NOMO-1 (cell line): ENCODE measurements at regions not wholly inside any gene's neighbourhood (a gene's known extent, or its start where the extent isn't known, plus 50 kb on each side); places are given as distances from the start of the nearest gene placed in this dataset.

ENCODE experiments used
- DNase-seq, 2 experiments: peaks; one replicate each; lab custom pipeline; 2025; ENCODE audit not compliant: unreplicated experiment in 2 of 2; lab: John Stamatoyannopoulos, UW

DNA sequence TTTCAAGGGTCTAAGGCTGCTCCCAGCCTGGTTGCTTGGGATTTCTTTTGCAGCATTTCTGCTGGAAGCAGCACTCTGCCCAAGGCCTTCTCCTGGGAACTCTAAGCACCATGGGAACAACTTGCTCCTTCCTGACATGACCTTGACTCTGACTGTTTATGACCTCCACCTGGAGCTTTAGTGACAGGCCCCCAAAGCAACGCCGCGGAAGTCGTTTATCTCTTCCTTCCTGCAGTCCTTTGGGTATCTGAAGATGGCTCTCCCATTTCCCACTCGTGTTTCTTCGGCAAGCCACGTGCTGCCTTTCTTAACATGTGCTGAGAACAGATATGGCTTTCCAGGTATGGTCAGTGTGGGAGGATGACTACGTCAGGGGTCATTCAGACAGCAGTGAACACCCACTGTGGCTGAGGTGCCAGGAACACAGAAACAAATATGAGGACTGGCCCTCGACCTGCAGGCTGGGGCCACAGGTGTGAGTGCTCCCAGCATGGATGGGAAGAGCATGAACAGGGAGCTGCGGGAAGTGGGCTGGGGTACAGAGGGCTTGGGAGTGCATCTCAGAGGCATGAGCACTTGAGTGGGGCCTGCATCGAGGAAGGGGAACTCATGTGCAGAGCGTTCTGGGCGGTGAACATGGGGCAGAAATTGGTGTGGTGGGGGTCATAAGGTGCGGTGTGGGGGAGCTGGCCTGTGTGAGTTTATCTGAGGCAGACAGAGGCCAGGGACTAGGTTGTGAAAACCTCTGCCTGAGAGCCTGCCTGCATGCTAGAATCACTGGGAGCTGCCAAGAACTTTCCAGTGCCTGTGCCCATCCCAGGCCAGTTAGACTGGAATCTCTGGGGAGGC is 140.5 kb downstream of the TSN start:
- no peak for DNase-seq

DNA sequence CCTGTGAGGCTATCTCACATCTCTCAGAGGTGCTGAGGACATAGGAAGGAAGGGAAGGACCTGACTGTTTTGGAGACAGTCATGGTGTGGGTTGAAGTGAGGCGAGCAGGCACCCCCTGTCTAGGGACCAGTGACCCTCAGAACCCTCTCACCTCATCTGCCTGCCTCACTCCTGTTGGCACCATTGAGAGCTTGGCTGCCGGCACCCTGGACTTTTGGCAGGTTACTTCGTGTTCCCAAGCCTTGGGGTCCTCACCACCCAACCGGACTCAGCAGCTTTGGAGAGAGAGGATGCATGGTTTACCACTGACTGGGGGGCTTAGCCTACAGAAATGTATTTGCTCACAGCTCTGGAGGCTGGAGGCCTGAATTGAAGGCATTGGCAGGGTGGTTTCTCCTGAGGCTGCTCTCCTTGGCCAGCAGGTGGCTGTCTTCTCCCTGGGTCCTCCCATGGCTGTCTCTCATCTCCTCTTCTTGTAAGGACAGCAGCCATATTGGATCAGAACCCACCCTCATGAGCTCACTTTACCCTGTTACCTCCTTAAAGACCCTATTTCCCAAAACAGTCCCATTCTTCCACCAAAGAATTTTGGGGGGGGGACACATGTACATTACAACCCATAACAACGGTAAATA is 142.0 kb downstream of the TSN start:
- peak in 1 of 2 experiments; percentile 19 for DNase-seq

DNA sequence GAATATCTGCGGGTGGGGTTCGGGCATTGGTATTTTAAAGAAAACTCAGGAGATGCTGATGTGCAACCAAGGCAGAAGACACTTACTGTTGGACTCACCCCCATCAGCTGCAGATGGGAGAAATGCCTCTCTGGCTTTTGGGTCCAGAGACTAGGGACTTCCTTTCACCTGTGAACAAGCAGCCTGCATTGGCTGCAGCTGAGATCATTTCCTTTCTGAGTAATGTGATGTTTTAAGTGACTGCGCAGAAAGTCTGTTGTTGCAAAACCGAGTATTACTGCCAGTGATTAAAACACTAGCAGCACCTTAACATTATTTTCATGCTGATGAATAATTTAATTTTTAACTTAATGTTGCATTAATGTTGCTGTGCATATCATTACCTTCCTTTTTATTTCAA is 143.0 kb downstream of the TSN start:
- peak in 1 of 2 experiments; percentile 10 for DNase-seq

DNA sequence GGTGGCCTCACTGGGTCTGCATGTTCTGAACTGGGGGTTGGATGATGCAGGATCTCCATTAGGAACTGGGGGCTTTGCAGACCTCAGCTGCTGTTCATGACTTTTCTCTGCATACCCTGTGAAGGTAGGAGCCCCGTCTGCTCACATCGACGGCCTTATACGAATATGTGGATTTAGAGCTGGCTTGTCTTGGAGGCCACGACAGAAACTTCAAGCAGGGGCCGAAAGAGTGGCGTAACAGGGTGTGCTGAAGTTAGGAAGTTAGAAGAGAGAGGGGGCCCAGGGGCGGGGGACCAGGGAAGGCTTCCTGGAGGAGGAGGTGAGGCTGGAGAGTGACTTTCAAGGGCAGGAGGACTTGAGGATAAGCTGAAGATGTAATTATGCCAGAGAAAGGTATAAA is 144.9 kb downstream of the TSN start:
- DNase-seq: no peak

DNA sequence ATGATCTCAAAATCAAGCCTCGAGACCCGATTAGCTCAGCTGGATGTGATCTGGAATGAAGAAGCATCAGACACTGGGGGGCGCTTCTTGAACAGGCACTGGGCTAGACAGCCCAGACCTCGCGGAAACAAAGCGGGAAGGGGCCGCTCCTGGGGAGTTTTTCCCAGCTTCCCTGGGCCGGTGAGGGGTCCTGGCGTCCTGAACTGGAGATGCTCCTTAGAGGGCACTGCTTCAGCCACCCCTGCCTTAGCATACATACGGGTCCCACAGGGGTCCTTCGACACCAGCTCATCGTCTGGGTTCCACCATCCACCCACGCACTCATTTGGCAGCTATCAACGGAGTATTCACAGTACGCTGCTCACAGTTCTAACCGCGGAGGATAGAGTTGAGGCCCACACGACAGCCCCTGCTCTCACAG is 146.7 kb downstream of the TSN start:
- no peak for DNase-seq

DNA sequence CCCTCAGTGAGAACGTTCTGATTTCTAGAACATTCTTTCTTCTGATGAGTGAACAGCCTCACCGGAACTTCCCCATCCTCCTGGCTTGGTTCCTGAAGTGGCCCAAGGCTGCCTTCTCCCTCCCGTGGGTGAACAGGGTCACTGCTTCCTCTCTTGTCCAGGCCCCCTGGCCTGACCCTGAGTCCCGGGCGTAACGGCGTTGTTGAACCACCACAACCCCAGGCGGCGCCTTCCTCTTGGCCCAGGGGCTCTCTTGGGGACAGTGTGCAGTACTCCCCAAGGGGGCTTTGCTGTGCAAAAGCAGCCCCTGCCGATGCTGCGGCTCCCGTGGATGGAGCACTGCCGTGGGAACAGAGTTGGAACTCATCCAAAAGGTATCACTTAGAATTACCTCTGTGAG is 147.2 kb downstream of the TSN start:
- DNase-seq: no peak

DNA sequence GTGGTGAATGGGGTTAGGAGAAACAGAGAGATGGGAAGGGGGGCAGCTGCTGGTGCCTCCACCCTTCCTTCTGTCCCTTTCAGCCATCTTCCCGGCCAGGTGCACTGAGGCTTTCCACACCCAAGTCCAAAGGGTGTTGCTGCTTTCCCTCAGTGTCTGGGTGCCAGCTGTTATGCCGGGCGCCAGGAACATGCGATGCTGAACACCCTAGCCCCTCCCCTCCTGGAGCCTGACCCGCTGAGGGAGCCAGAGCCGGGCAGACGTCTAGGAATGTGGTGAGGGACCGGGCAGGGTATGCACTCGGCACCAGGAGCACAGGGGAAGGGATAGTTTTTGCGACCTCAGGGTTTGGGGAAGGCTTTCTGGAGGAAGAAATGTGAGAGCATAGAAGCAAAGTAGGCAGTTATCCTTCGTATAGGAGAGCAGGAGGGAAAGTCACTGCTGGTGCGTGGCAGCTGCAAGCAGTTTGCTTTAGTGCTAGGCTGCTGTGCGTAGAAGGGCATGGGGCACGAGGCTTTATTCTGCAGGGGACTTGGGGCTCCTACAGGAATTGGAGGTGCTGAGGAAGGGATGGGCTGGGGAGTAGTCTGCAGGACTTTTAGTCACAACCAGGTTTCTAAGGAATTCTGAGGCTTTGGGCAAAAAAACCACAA is 147.7 kb downstream of the TSN start:
- no peak for DNase-seq

DNA sequence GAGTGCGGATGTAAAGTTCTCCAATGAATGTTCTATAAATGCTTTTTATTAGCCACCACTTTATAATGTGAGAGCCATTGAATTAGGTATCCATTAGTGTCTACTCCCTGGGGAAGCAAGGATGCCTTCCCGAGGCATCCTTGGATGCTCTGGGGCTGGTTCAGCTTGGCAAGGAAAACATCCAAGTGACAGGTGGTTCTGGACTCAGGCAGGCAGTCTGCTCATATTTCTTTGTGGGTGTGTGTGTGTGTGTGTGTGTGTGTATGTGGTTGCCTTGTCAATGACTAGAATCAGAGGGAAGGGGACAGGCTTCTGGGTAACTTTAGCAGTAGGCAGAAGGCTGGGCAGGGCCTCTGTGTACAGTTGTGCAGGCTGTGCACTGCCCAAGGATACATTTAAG is 149.2 kb downstream of the TSN start:
- DNase-seq: no peak

DNA sequence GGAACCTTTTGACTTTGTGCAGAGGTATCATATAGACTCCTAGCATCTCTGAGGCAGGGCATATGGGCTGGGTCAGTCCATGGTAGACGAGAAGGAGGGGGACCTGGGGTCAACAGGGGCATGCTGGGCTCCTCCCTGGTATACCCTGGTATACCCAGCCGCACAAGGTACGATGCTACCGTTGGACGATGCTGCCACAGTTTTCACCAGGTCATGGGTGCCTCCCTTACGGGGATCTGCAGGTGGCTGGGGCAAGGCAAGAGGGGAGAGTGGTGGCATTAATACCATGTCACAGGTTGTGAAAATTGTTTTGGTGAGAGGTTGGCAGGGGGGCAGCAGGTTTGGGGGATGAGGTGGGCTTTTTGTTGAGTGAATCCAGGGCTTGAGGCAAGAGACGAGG is 149.8 kb downstream of the TSN start:
- no peak for DNase-seq

DNA sequence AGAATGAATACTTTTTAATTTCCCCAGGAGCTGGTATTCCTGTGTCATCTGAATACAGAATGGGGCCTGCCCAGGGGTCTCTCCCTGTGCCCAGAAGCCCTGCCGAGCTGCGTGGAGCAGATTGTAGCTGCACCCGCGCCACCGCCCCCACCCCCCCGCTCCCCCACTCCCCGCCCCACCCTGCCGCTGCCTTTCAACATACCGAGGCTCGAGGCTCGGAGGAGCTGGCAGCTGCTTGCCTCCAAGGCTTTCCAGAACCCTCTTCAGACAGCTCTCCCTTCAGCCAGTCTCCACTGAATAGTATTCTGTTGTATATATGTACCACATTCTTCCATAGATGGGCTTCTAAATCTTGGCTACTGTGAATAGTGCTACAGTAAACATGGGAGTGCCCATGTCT is 150.7 kb downstream of the TSN start:
- no peak for DNase-seq

DNA sequence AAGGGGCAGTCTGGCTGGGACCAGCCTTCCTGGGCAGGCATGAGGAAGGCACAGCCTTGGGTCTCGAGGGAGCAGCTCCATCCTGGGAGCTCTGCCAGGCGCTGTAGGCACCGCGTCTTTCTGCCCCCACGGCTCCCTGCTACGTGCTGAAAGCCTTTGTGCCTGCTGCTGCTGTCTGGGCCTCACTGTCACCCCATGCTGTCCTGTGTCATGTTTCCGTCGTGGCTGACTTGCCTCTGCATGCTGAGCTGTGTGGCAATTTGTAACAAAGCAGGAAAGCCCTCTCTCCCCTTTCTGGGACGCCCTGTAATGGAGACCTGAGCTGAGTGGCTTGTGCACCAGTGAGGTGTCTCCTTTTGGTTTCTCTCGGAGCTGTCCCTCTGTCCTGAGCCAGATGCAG is 152.5 kb downstream of the TSN start:
- DNase-seq: no peak

DNA sequence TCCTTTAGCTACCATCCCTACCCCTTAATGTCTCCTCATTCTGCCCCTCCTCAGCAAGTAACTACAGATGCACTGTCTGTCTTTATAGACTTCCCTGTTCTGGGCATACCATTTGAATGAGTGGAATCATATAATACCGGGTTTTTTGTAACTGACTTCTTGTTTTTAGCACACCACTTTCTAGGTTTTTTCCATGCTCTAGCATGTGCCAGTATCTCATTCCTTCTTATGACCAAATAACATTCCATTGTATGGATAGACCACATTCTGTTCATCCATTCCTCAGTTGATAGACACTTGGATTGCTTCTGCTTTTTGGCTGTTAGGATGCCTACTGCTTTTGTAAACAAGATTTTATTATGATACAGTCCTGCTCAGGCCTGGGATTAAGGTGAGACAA is 154.7 kb downstream of the TSN start:
- DNase-seq: no peak

DNA sequence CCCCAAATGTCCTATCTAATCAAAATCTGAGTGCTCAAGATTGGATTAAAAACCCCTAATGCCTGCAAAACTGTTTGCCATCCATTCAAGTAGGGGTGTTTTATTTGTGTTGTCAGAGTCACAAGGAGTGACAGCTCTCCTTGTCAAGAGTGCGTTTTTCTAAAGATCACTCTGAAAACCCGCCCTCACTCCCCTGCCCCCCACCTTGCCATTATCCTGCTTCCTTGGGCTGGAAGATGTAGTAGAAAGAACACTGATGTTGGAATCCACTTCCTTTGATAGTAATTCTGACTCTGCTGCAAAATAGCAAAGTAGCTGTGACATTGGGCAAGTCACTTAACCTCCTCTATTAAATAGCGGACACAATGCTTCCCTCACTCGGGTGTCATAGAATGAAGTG is 155.6 kb downstream of the TSN start:
- DNase-seq: no peak

DNA sequence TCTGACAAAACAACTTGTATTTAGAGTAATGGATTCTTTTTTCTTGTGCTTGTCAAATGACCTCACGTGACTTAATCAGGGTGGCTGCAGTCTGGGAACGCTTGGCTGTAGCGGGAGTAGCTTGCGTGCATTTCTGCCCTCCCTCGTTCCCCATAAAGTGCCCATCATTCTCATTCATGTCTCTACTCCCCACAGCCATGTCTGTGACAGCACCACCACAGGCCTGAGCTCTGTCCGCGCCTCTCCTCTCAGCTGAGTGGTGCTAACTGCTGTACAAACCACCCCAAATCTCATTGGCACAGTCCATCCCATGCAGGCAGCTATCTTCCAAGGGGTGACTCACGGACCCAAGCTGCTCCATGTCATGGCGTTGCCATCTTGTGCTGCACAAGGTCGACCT is 161.7 kb downstream of the TSN start:
- no peak for DNase-seq

DNA sequence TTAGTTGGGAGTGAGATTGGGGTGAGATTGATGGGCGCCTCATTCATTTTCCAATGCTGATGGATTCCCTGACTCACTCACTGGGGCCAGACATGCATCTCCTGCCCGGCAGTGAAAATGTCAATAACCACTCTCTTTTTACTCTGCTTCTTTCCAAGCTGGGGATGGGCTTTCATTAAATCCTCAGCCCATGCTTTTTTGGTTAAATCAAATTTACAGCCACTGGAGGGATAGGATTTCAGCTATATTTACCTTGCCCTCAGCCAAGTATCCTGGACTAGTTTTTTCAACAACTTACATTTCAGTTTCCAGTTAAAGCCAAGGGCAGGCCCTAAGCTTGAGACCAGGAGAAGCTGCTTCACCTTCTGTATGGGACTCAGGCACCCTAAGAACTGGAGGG is 162.8 kb downstream of the TSN start:
- no peak for DNase-seq

DNA sequence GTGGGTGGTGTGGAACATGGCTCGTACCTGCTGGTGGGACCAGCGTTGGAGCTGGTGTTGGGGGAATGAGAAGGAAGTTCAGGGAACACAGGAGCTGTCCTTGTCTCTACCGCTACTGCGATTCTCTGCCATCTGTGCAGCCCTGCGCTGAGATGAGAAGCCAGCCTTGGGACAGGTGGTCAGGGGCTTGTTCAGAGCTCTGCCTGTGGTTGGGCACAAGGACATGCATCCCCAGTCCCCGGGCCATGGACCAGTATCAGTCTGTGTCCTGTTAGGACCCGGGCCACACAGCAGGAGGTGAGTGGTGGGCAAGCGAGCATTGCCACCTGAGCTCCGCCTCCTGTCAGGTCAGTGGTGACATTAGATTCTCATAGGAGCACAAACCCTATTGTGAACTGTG is 164.4 kb downstream of the TSN start:
- DNase-seq: no peak

DNA sequence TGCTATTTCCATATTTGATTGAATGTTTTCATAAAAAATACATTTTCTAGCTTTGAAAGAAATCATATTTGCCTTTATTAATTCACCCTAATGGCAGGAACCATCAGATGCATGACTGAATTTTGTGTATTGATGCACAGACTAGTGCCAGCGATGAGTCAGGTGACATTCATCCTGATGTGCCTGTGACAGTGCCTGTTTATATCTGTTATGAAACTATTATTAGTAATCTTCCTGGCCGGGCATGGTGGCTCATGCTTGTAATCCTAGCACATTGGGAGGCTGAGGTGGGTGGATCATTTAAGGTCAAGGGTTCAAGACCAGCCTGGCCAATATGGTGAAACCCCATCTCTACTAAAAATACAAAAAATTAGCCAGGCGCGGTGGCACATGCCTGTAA is 170.0 kb downstream of the TSN start:
- no peak for DNase-seq

DNA sequence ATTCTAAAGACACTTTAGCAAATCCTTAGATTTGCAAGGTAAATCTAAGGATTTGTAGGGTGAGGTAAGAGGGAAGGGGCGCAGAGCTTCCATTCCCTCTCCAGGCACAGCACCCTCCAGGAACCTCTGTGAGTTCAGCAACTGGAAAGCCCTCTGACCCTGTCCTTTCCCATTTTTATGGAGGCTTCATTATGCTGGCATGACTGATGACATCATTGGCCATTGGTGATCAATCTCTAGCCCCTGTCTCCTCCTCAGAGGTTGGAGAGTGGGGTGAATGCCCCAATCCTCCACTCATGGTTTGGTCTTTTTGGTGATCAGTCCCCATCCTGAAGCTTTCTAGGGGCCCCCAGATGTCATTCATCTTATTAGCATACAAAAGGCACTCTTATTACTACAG is 187.8 kb downstream of the TSN start:
- DNase-seq: no peak

DNA sequence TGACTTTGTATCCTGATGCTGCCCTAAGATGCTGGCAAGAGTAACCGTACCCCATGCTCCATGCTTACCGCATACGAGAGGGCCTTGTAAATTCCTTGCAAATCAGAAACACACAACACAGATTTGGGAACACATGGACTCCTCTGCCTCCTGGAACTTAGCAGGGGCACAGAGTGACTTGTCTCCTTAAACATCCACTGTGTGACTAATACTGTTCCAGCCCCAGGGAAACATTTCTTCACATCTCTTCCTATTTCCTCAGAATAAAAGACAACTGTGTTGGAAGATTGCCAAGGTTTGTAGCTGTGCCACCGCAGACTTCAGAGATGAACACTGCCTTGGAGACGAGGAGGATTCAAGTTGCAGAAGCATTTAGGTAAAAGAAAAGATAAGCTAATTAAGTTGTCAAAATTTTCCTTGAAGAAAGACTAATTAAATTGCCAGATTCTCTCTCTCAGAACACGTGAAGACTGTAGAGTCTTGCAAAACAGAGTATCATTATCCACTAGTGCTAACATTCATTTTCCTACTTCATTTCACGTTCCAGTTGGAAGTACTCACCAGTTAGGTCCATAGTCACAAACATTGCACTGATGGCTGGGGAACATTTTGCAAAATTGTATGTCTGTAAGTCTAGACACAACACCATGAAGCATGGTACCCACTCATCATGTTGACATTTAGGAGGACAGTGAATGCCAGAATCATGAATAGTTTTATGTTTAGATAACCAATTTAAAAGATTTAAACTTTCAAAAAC is 188.8 kb downstream of the TSN start:
- peak; percentile 52 to 71 for DNase-seq

DNA sequence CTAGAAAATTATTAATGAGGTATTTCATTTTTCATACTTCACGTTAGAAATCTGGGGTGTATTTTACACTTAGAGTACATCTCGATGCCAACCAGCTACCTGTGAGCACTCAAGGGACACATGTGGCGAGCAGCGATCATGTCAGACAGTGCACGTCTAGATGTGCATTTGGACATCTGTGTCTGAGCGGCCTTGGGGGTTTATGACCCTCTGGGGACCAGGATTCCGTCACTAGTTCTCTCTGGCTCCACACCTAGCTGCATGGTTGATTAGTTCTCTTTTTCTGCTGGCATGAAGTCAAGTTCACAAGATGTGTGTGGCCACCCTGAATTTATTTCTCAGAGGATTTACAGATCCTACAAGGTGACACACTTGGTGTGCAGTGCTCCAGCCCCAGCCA is 192.2 kb downstream of the TSN start:
- DNase-seq: no peak

DNA sequence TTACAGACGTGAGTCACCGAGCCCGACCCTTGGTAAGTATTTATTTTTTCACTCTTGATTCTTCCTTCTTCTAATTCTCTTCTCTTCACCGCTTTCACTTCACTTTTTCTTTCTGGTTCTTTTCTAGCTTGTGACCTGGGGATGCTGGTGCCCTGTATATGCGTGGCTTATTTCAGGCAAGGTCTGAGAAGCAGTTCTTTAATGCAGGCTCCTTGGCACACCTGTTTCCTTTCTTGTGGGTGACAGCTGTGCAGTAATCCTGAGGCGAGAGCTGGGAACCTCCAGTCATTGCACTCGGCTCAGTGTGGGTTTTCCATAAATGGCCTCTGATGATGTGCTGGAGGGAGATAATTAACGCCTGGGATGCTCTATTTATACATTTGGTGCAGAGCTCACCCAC is 193.8 kb downstream of the TSN start:
- peak in 1 of 2 experiments; percentile 41 for DNase-seq
